Parathyroid adenoma (tissue), 2 donors: ENCODE measurements at regions not wholly inside any gene's neighbourhood (a gene's known extent, or its start where the extent isn't known, plus 50 kb on each side); places are given as distances from the start of the nearest gene placed in this dataset.

ENCODE experiments used
- H2AFZ ChIP-seq: fragments of 300-600 bp; sonication (generic); one replicate; pipeline ENCODE4 v1.7.0; 2017; ENCODE audit warnings: antibody characterized with exemption, mild to moderate bottlenecking
- H3K27ac ChIP-seq: fragments of 300-600 bp; sonication (generic); one replicate; pipeline ENCODE4 v1.7.0; 2017
- H3K27me3 ChIP-seq: fragments of 300-600 bp; sonication (generic); one replicate; pipeline ENCODE4 v1.7.0; 2017; ENCODE audit warnings: low read length; ENCODE audit not compliant: control insufficient read depth, insufficient read depth
- H3K36me3 ChIP-seq: fragments of 300-600 bp; sonication (generic); one replicate; pipeline ENCODE4 v1.7.0; 2017; ENCODE audit warnings: low read length; ENCODE audit not compliant: control insufficient read depth, insufficient read depth
- H3K4me1 ChIP-seq: fragments of 300-600 bp; sonication (generic); one replicate; pipeline ENCODE4 v1.7.0; 2017; ENCODE audit warnings: control low read depth
- H3K4me2 ChIP-seq: fragments of 300-600 bp; sonication (generic); one replicate; pipeline ENCODE4 v1.7.0; 2017; ENCODE audit warnings: low read length
- H3K4me3 ChIP-seq: fragments of 300-600 bp; sonication (generic); one replicate; pipeline ENCODE4 v1.7.0; 2017; ENCODE audit warnings: low read depth, low read length
- H3K79me2 ChIP-seq: fragments of 300-600 bp; sonication (generic); one replicate; pipeline ENCODE4 v1.7.0; 2017; ENCODE audit warnings: control low read depth
- H3K9ac ChIP-seq: fragments of 300-600 bp; sonication (generic); one replicate; pipeline ENCODE4 v1.7.0; 2017; ENCODE audit warnings: mild to moderate bottlenecking
- H3K9me3 ChIP-seq: fragments of 300-600 bp; sonication (generic); one replicate; pipeline ENCODE4 v1.7.0; 2017; ENCODE audit warnings: low read length; ENCODE audit not compliant: control insufficient read depth
- TF ChIP-seq, protein P1 (sequence below): fragments of 300-600 bp; sonication (generic); IDR thresholded peaks from one replicate; pipeline ENCODE4 v1.7.0; 2017; ENCODE audit warnings: antibody characterized with exemption, mild to moderate bottlenecking
- donor health status: primary hyperparathyroidism.

GRCh38 chr5:85671223-85671970, 946.3 kb upstream of the COX7C start:
- H3K9ac ChIP-seq: no peak overlapping the region
- no peak overlapping the region for H3K27ac ChIP-seq
- no peaks in the 10 kb centered on the region for H3K36me3 ChIP-seq
- H2AFZ ChIP-seq: no peak overlapping the region
- no peaks in the 10 kb centered on the region for H3K4me1 ChIP-seq
- no peaks in the 10 kb centered on the region for H3K27me3 ChIP-seq
- no peaks in the 10 kb centered on the region for H3K9me3 ChIP-seq
- no peak overlapping the region for H3K4me3 ChIP-seq
- H3K79me2 ChIP-seq: no peaks in the 10 kb centered on the region
- TF ChIP-seq, protein P1, sequence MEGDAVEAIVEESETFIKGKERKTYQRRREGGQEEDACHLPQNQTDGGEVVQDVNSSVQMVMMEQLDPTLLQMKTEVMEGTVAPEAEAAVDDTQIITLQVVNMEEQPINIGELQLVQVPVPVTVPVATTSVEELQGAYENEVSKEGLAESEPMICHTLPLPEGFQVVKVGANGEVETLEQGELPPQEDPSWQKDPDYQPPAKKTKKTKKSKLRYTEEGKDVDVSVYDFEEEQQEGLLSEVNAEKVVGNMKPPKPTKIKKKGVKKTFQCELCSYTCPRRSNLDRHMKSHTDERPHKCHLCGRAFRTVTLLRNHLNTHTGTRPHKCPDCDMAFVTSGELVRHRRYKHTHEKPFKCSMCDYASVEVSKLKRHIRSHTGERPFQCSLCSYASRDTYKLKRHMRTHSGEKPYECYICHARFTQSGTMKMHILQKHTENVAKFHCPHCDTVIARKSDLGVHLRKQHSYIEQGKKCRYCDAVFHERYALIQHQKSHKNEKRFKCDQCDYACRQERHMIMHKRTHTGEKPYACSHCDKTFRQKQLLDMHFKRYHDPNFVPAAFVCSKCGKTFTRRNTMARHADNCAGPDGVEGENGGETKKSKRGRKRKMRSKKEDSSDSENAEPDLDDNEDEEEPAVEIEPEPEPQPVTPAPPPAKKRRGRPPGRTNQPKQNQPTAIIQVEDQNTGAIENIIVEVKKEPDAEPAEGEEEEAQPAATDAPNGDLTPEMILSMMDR: no peak
- no peak overlapping the region for H3K4me2 ChIP-seq

GRCh38 chr5:85681871-85682270, 935.9 kb upstream of the COX7C start:
- Histone ChIP-seq H3K4me2 (no peak overlapping the region), H3K4me1 (no peaks in the 10 kb centered on the region), H3K27me3 (no peaks in the 10 kb centered on the region), H3K36me3 (no peaks in the 10 kb centered on the region), H3K9ac (no peak overlapping the region), H3K79me2 (no peaks in the 10 kb centered on the region), H2AFZ (no peak overlapping the region), H3K9me3 (no peaks in the 10 kb centered on the region), H3K27ac (no peak overlapping the region), H3K4me3 (no peak overlapping the region)
- TF ChIP-seq, protein P1: no peak

GRCh38 chr5:85684351-85684750, 933.4 kb upstream of the COX7C start:
- no peak overlapping the region for H3K9ac ChIP-seq
- TF ChIP-seq, protein P1: no peak
- H3K27ac ChIP-seq: no peak overlapping the region

DNA sequence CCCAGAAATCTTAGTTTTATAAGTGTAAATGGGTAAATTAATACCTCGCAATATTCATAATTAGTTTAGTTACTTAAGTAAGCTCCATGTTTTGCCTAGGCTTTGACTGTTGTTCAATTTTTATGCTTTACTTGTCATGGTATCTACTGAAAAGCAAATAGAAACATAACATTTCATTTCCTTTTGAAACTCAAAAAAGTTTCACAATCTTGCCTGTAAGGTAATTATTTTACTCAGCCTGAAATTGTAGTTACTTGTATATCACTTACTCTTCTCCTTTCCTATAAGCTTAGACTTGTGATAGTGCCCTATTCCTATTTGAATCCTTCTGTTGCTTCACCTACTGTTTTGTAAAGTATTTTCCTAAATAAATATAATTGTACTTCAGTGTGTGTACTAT, 914.4 kb upstream of the COX7C start:
- H3K27ac ChIP-seq: no peak overlapping the region
- no peaks in the 10 kb centered on the region for H3K9me3 ChIP-seq
- H3K79me2 ChIP-seq: no peaks in the 10 kb centered on the region
- H3K36me3 ChIP-seq: no peaks in the 10 kb centered on the region
- H3K4me1 ChIP-seq: no peaks in the 10 kb centered on the region
- no peak overlapping the region for H3K4me3 ChIP-seq
- no peak overlapping the region for H3K4me2 ChIP-seq
- no peak overlapping the region for H3K9ac ChIP-seq
- TF ChIP-seq, protein P1: no peak
- H3K27me3 ChIP-seq: no peaks in the 10 kb centered on the region
- H2AFZ ChIP-seq: no peak overlapping the region

More at GRCh38 chr5:85684351-85684750, 933.4 kb upstream of the COX7C start:
- Histone ChIP-seq H3K79me2 (no peaks in the 10 kb centered on the region), H3K4me1 (no peaks in the 10 kb centered on the region), H2AFZ (no peak overlapping the region), H3K9me3 (no peaks in the 10 kb centered on the region), H3K4me2 (no peak overlapping the region), H3K27me3 (no peaks in the 10 kb centered on the region), H3K4me3 (no peak overlapping the region), H3K36me3 (no peaks in the 10 kb centered on the region)

DNA sequence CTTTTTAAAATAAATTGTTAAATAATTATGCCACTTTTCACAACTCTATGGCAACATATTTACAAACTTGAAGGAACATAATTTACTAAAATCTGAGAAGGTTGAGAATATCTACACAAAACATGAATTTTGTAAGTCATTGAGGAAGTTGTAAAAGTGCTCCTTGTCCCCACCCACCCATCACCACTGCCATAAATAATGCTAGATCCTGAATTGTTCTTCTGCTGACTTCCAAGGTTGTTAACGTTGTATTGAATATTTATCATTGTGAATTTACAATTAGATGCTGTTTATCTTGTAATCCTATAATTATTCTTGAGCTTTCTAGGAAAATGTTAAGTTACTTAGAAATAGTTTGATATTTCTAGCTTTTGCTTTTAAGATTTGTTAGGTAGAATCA, 908.0 kb upstream of the COX7C start:
- H3K9ac ChIP-seq: no peak overlapping the region
- no peak overlapping the region for H2AFZ ChIP-seq
- TF ChIP-seq, protein P1: no peak
- H3K4me2 ChIP-seq: no peak overlapping the region
- H3K4me3 ChIP-seq: no peak overlapping the region
- no peaks in the 10 kb centered on the region for H3K79me2 ChIP-seq
- no peaks in the 10 kb centered on the region for H3K36me3 ChIP-seq
- H3K9me3 ChIP-seq: no peaks in the 10 kb centered on the region
- no peaks in the 10 kb centered on the region for H3K4me1 ChIP-seq
- no peak overlapping the region for H3K27ac ChIP-seq
- no peaks in the 10 kb centered on the region for H3K27me3 ChIP-seq
